Embryonic facial prominence (tissue), 1 donor: ENCODE measurements at regions not wholly inside any gene's neighbourhood (a gene's known extent, or its start where the extent isn't known, plus 50 kb on each side); places are given as distances from the start of the nearest gene placed in this dataset.
"Not testable (repeated sequence)": the region's sequence is repeated elsewhere in the genome, so short reads cannot be mapped to it uniquely, and the experiment has no call there.

Source experiments
- DNase-seq: peaks from one replicate; pipeline ENCODE4 v3.0.0-alpha.2; 2016; ENCODE audit errors: extremely low spot score

- no peak for DNase-seq
Measured at GRCh38 chr6:66149132-66149531, 442.1 kb upstream of the EYS start.

GRCh38 chr6:66145867-66146266 lies 438.8 kb upstream of the EYS start:
- DNase-seq, result no peak

DNA sequence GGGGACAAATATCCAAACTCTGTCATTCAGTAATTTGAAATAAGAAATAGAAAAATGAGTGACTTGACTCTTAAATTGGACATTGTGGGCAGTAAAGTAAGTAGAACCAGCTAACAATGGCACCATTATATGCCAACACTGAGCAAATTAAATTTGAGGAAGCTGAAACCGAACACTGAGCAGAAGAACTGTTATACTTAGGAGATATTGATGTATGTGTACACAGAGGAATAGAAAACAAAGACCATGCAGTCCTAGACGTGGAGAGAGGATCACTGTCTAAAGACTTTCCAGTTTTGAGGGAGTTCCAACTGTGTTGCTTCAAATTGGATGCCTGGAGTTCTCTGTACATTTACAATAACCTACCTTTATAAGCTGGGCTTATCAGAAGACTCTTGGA lies 427.0 kb upstream of the EYS start:
- DNase-seq, result no peak

DNA sequence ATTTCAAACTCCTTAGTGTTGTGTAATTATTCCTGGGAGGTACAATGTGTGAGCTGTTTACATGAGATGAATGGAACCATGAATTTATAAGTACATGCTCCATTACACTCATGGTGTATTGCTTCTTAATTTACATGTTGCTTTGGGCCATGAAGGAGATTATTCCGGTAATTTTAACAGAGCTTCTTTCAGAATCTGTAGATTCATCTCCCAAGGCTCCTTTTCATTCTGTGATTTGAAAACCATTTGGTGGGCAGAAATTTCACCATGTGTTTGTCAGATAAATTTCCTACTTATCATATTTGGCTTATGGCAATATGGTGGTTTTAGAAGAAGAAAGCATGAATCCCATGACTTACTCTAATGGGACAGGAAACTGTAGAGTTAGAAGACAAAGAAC lies 421.6 kb upstream of the EYS start:
- DNase-seq, result no peak

DNA sequence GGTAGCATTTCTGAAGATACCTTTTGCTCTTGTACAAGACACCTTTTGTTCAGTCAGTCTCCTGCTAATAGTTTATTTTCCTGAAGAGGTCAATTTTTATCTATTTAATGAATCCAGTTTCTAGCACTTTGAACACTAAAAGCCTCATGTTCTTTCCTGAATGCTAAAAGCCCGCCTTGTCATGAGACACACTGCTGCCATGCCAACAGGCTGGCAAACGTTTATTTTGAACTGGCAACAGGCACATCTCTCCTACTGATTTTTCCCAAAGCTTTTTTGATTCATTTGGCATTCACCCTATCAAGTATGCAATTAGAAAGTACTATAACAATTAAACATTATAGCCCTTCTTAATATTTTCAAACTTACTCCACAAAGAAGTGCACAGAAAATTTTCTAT lies 421.2 kb upstream of the EYS start:
- no peak for DNase-seq

DNA sequence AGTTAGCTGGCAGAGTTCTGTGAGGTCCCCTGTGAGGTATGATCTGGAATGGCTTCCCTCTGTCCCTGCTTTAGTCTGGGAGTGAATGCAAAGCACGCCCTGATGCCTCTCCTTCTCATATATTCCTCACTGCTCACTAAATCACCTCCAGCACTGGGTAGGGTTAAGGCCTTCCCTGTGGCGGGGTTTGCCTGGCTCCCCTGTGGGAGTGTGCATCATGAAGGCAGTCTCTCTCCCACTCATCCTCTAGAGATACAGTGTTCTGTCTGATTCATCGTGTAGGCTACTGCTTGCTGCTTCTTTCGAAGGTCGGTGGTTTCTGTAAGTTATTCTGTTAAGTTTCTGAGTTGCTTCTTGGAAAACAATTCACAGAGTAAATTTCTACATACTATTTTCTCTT lies 420.0 kb upstream of the EYS start:
- DNase-seq, result no peak

- DNase-seq, result no peak
Measured at GRCh38 chr6:66126358-66126757, 419.3 kb upstream of the EYS start.

- DNase-seq, result no peak
Measured at GRCh38 chr6:66103954-66104353, 396.9 kb upstream of the EYS start.

DNA sequence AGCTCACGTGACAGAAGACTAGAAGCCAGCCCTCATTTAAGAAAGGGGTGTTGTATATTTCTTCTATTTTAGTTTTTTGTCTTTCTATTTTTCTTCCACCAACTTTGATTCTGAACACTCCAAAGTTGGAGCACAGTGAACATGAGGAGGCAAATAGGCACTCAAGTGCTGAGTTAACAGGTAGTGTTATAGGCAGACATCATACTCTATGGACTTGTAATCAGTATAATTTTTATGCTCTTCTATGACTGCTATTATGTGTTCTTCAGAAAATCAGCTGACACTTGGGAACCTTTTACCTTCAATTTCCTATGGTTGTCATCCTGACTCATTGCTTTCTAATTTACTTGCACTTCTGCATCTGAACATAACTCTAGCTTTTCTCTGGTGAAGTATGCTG lies 396.3 kb upstream of the EYS start:
- no peak for DNase-seq

GRCh38 chr6:66096679-66097078 lies 389.7 kb upstream of the EYS start:
- DNase-seq, result no peak

GRCh38 chr6:66094615-66095014 lies 387.6 kb upstream of the EYS start:
- no peak for DNase-seq

DNA sequence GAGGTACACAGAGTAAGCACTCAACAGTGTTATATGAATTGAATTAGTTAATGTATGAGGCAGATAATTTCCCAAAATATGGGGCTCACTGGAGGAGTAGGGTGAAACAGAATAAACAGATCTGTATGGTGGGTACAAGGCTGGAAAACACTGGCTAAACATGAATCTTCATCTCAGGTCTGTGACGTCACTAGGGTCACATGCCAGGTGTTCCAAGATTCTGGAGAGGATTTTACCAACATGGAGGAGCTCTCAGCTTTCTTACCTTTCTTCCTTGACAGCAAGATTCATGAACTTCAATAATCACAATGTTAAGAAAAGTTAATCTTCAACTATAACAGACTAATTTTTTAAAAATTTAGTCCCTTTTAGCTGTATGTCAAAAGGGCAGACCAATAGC lies 385.3 kb upstream of the EYS start:
- DNase-seq, result not testable (repeated sequence)

- DNase-seq, result no peak
Measured at GRCh38 chr6:66086532-66086931, 379.5 kb upstream of the EYS start.

DNA sequence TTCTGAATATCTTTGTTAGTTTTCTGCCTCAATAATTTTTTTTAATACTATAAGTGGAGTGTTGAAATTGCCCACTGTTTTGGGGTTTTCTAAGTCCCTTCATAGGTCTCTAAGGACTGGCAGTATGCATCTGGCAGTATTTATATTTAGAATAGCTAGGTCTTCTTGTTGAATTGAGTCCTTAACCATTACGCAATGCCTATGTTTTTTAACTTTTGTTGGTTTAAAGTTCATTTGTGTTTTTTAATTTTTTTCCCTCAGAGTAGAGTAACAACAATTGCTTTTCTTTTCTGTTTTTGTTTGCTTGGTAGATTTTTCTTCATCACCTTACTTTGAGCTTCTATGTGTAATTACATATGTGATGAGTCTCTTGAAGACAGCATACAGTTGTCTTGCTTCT lies 375.9 kb upstream of the EYS start:
- DNase-seq, result no peak

- DNase-seq, result no peak
Measured at GRCh38 chr6:66068907-66069306, 361.9 kb upstream of the EYS start.

- DNase-seq, result no peak
Measured at GRCh38 chr6:66068033-66068432, 361.0 kb upstream of the EYS start.

GRCh38 chr6:66065313-66065712 lies 358.3 kb upstream of the EYS start:
- DNase-seq, result no peak

DNA sequence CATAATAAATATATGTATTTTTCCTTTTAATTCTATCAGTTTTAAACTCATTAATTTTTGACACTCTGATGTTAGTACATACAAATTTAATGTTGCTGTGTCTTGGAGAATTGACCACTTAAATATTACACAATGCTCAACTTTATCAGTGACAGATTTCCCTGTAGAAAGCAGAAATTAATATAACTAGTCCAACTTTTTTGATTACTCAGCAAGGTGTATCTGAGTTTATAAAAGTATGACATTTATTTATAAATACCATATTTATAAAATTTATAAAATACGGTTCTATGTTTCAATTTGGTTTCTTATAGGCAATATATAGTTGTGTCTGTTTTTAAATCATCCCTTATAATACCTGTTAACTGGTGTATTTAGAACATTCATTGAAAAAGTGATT lies 350.0 kb upstream of the EYS start:
- DNase-seq, result no peak

DNA sequence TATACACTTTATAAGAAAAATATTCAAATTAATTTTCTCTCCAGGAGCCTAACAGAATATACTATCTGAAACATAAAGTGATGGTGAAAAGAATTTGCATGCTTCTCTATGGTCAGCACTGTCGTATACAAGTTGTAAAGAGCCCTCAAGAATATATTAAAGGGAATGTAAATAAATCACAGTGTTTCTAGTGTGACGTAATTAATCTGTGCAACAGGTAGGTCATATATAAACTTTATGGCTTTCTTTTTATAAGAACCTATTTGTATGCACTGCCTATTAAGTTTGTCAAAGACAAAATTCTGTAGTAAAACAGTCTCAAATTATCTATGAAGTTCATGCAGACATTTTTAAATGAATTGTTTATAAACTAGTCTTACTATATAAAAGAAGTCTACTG lies 347.9 kb upstream of the EYS start:
- DNase-seq, result no peak

DNA sequence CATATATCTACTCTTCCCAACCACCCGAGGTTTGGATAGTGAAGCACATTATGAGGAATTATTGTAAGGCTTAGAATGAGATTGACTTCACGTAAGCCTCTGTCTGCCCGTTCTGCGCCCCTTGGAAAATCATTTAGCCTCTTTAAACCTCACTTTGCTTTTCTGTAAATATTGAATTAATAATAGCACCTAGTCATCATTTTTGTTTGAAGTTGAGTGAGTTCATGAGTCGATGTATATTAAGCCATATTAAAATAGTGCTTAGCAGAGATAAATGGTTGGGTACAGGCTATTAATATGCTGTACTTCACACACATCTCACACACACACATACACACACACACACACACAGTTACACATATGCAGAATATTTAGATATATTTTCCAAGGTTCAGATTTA lies 344.8 kb upstream of the EYS start:
- DNase-seq, result no peak

DNA sequence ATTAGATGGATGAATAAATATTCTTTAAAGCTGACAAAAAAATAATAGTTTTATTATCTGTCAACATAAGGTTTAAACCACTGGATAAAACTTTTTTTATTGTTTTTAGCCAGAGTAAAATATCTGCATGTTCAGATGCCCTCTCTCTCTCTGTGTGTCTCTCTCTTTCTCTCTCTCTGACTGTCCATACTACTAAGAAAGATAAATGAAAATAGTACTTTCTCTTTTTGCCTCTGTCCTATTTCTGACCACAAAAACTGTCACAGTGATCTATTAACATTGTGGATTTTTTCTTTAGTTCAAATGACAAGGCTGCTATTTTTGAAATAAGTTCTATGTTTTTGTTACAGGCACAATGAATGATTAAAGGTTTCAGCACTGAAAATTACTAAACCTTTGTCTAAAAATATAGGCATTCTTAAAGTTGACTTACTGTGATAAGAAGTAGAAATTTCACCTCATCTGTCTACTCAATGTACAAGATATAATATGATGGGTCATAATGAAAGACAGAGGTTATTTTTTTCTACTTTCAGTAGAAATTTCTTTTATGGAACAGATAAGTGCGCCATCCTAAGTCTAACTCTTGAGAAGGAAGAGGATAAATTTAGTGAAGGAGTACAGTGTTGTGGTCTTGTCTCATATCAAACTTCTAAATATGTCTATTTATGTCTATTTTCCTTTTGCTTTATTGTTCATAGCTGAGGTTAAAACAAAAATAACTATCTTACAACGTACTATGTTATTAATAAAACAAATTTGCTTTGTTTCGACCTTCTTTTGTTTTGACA lies 341.9 kb upstream of the EYS start:
- DNase-seq, result no peak

DNA sequence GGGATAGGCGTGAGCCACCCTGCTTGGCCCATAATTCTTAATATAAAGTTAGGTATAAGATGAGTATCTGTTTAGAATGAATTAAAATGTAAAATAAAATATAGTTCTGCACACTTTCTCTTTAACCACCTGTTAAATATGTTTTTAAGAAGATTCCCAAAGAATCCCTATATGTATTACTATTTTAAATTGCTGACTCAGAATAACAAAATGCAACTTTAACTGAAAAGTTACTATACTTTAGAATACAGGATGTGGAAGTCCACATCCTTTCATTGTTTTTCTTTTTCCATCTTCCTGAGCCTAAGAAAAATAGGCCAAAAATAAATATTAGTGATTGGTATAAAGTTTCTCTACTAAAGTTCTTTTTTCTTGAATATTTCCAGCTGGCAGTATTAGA lies 325.6 kb upstream of the EYS start:
- no peak for DNase-seq

GRCh38 chr6:66029391-66029790 lies 322.4 kb upstream of the EYS start:
- DNase-seq, result no peak

DNA sequence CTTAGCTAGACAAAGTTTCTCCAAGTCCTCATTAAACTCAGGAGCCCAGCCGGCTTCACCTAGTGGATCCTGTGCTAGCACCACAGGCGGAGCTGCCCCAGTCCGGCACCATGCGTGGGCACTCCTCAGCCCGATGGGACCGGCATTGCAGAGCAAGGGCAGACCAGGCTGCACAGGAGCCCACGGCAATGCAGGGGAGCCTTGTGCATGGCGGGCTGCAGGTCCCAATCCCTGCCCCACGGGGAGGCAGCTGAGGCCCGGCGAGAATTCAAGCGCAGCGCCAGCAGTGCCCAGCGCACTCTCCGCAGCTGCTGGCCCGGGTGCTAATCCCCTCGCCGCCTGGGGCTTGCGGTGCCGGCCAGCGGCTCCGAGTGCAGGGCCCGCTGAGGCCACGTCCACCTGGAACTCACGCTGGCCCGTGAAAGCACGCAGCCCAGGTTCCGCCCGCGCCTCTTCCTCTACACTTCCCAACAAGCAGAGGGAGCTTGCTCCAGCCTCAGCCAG lies 292.3 kb upstream of the EYS start:
- no peak for DNase-seq
